Suprapubic skin (tissue), 4 donors: ENCODE measurements at regions not wholly inside any gene's neighbourhood (a gene's known extent, or its start where the extent isn't known, plus 50 kb on each side); places are given as distances from the start of the nearest gene placed in this dataset.

Source experiments
- CTCF ChIP-seq, 2 donors: fragments of 200-600 bp in 1 of 2; fragments of 450-650 bp in 1 of 2; sonication (generic) in 1 of 2; IDR thresholded peaks; one replicate each; pipeline ENCODE4 v1.5.1; 2016 to 2019; ENCODE audit warnings: antibody characterized with exemption in 2 of 2, mild to moderate bottlenecking in 1 of 2, moderate library complexity in 1 of 2
- EP300 ChIP-seq: sonication (generic); formaldehyde crosslinking; IDR thresholded peaks from one replicate; pipeline ENCODE4 v1.6.1; 2017; ENCODE audit warnings: antibody characterized with exemption
- POLR2A ChIP-seq, 2 donors: fragments of 450-650 bp; IDR thresholded peaks; one replicate each; pipeline ENCODE4 v1.6.1; 2017; ENCODE audit warnings: antibody characterized with exemption in 2 of 2, mild to moderate bottlenecking in 2 of 2, moderate library complexity in 2 of 2
- POLR2AphosphoS5 ChIP-seq, 3 donors: sonication (generic); formaldehyde crosslinking; IDR thresholded peaks; one replicate each; pipeline ENCODE4 v1.6.1; 2017; ENCODE audit warnings: antibody characterized with exemption in 3 of 3

GRCh38 chr12:124623344-124624035 is 56.1 kb upstream of the NCOR2 start:
- TF ChIP-seq CTCF (IDR thresholded peaks at IDR 0.05) (no peak), POLR2AphosphoS5 (IDR thresholded peaks at IDR 0.05) (no peak), POLR2A (IDR thresholded peaks at IDR 0.05) (no peak), EP300 (no peak)
